Glutamatergic neuron (in vitro differentiated cells): ENCODE measurements at regions not wholly inside any gene's neighbourhood (a gene's known extent, or its start where the extent isn't known, plus 50 kb on each side); places are given as distances from the start of the nearest gene placed in this dataset.
"Not testable (repeated sequence)": the region's sequence is repeated elsewhere in the genome, so short reads cannot be mapped to it uniquely, and the experiment has no call there.

ENCODE experiments used
- DNase-seq: peaks from one replicate; pipeline ENCODE4 v3.0.0; 2022
- H3K27ac Mint-ChIP-seq: one replicate; pipeline ENCODE4 v1.8.0; 2020; ENCODE audit warnings: mild to moderate bottlenecking, mixed read lengths, inconsistent platforms; ENCODE audit not compliant: unreplicated experiment
- H3K27me3 Mint-ChIP-seq: one replicate; pipeline ENCODE4 v1.8.0; 2020; ENCODE audit warnings: mild to moderate bottlenecking, moderate library complexity, mixed read lengths, inconsistent platforms; ENCODE audit not compliant: unreplicated experiment
- H3K36me3 Mint-ChIP-seq: one replicate; pipeline ENCODE4 v1.8.0; 2020; ENCODE audit warnings: mild to moderate bottlenecking, mixed read lengths, inconsistent platforms; ENCODE audit not compliant: unreplicated experiment
- H3K4me1 Mint-ChIP-seq: one replicate; pipeline ENCODE4 v1.8.0; 2020; ENCODE audit warnings: mild to moderate bottlenecking, low read depth, mixed read lengths, inconsistent platforms; ENCODE audit not compliant: unreplicated experiment
- H3K4me3 Mint-ChIP-seq: one replicate; pipeline ENCODE4 v1.8.0; 2020; ENCODE audit warnings: mild to moderate bottlenecking, mixed read lengths, inconsistent platforms; ENCODE audit not compliant: unreplicated experiment
- H3K9me3 Mint-ChIP-seq: one replicate; pipeline ENCODE4 v1.8.0; 2020; ENCODE audit warnings: mild to moderate bottlenecking, moderate library complexity, mixed read lengths, inconsistent platforms; ENCODE audit not compliant: unreplicated experiment
- TF ChIP-seq, protein P1 (sequence below): fragments of 200-600 bp; sonication (generic); IDR thresholded peaks from one replicate; pipeline ENCODE4 v1.5.0; 2021; ENCODE audit not compliant: partially characterized antibody, unreplicated experiment

DNA sequence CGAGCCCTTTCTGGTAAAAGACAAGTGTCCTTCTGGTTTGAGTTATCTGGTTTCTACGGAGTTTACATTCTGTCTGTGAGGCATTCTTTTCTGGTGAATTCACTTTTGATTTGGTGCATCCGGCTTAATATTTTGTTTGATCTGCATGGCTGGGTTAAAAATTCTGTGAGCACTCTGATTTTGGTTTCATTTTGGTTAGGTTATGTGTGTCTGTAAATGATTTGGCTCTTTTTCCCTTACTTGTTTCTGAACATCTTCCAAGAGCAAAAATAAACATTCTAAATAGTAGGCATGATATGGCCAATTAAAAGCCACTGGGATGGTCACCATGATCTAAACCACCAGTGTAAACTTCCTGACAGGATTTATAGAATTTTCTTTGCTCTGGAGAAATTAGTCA is 85.7 kb upstream of the PTPN13 start:
- TF ChIP-seq, protein P1, sequence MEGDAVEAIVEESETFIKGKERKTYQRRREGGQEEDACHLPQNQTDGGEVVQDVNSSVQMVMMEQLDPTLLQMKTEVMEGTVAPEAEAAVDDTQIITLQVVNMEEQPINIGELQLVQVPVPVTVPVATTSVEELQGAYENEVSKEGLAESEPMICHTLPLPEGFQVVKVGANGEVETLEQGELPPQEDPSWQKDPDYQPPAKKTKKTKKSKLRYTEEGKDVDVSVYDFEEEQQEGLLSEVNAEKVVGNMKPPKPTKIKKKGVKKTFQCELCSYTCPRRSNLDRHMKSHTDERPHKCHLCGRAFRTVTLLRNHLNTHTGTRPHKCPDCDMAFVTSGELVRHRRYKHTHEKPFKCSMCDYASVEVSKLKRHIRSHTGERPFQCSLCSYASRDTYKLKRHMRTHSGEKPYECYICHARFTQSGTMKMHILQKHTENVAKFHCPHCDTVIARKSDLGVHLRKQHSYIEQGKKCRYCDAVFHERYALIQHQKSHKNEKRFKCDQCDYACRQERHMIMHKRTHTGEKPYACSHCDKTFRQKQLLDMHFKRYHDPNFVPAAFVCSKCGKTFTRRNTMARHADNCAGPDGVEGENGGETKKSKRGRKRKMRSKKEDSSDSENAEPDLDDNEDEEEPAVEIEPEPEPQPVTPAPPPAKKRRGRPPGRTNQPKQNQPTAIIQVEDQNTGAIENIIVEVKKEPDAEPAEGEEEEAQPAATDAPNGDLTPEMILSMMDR: no peak
- H3K4me1 Mint-ChIP-seq: peaks cover 5% of the 10 kb centered on the region
- peaks cover 3% of the 10 kb centered on the region for H3K9me3 Mint-ChIP-seq
- H3K27me3 Mint-ChIP-seq: no peaks in the 10 kb centered on the region
- H3K36me3 Mint-ChIP-seq: no peaks in the 10 kb centered on the region
- H3K27ac Mint-ChIP-seq: no peak overlapping the region
- DNase-seq: no peak
- H3K4me3 Mint-ChIP-seq: no peak overlapping the region

- no peaks in the 10 kb centered on the region for H3K27me3 Mint-ChIP-seq
Observed at GRCh38 chr4:86511590-86511989, 82.5 kb upstream of the PTPN13 start.

DNA sequence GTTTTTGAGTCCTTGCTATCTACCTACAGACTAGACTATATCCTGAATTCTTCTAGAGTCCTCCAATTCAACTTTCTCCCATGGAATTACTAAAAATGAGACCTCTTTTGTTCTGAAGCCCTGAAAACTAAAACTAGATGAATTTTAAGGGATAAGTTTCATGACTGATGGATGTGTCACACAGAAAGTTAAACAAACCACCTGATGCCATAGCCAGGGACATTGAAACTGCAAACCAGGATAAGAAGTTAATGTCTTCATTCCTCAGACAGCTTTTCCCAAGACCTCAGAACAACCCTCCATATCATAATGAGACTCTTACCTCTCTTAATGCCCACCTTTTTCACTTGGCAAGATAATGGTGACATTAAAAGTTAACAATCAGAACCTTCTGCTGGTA is 81.5 kb upstream of the PTPN13 start:
- DNase-seq: no peak
- H3K4me1 Mint-ChIP-seq: peaks cover 2% of the 10 kb centered on the region
- H3K27ac Mint-ChIP-seq: no peak overlapping the region
- no peaks in the 10 kb centered on the region for H3K36me3 Mint-ChIP-seq
- TF ChIP-seq, protein P1: no peak
- H3K27me3 Mint-ChIP-seq: no peaks in the 10 kb centered on the region
- H3K4me3 Mint-ChIP-seq: no peak overlapping the region
- peaks cover 5% of the 10 kb centered on the region for H3K9me3 Mint-ChIP-seq

More at GRCh38 chr4:86511590-86511989, 82.5 kb upstream of the PTPN13 start:
- peaks cover 2% of the 10 kb centered on the region for H3K4me1 Mint-ChIP-seq
- H3K36me3 Mint-ChIP-seq: no peaks in the 10 kb centered on the region
- DNase-seq: no peak
- no peak overlapping the region for H3K27ac Mint-ChIP-seq
- peaks cover 5% of the 10 kb centered on the region for H3K9me3 Mint-ChIP-seq
- H3K4me3 Mint-ChIP-seq: no peak overlapping the region
- TF ChIP-seq, protein P1: no peak

DNA sequence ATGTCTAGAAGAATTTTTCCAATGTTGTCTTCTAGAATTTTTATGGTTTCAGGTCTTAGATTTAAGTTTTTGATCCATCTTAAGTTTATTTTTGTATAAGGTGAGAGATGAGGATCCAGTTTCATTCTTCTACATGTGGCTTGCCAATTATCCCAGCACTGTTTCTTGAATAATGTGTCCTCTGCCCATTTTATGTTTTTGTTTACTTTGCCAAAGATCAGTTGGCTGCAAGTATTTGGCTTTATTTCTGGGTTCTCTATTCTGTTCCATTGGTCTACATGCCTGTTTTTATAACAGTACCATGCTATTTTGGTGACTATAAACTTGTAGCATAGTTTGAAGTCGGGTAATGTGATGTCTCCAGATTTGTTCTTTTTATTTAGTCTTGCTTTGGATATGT is 78.2 kb upstream of the PTPN13 start:
- not testable (repeated sequence) for H3K27me3 Mint-ChIP-seq, H3K27ac Mint-ChIP-seq, H3K4me1 Mint-ChIP-seq, H3K36me3 Mint-ChIP-seq, DNase-seq, H3K9me3 Mint-ChIP-seq, H3K4me3 Mint-ChIP-seq

DNA sequence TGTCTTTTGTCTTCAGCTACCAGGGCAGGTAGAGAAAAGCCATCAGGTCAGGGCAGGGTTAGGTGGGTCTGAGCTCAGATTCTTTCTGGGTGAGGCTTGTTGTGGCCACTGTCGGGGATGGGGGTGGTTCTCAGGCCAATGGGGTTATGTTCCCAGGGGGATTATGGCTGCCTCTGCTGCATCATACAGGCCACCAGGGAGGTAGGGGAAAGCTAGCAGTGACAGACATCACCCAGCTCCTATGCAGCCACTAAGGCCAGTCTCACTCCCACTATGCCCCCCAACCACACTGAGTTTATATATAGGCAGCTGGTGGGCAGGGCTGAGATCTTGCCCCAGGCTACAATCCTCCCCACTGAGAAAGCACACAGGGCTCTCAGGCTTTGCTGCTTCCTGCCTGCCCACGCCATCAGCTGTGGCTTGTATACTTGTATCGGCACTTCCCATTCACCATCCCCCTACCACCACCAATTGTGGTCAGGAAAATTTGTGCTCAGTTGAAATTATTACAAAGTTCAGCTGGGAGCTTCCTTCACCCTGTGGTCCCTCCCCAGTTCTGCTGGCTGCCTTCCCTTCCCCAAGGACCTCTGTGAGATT is 72.6 kb upstream of the PTPN13 start:
- Mint-ChIP-seq H3K36me3 (peaks cover 13% of the 10 kb centered on the region), H3K27ac (no peak overlapping the region), H3K4me3 (no peak overlapping the region), H3K9me3 (peaks cover 7% of the 10 kb centered on the region), H3K27me3 (no peaks in the 10 kb centered on the region), H3K4me1 (no peaks in the 10 kb centered on the region)
- TF ChIP-seq, protein P1: no peak
- no peak for DNase-seq
